Stimulated activated CD4-positive, alpha-beta T cell treated with anti-CD3 and anti-CD28 coated beads, Interleukin-12 subunit alpha, Interleukin-12 subunit beta, amount 100 ng/mL, for 4 hours (primary cell): ENCODE measurements at regions not wholly inside any gene's neighbourhood (a gene's known extent, or its start where the extent isn't known, plus 50 kb on each side); places are given as distances from the start of the nearest gene placed in this dataset.

Experiments used
- DNase-seq: peaks from one replicate; pipeline ENCODE4 v3.0.0-alpha.2; 2020

DNA sequence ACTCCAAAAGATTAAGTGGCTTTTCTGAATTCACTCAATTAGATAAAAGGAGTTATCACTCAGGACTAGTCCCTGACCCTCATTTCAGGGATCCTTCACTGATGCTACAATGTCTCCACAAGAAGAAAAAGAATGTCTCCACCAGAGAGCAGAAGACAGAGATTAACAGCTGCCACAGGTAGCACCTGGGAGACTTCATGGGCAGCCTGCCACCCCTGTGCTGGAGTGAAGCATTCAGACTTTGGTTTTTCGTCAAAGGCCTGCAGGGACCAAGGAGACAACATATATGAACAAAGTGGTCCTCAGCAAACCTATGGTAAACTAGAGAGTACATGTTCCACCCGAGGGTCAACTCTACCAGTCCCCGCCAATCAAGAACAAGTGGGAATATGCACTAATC lies 197.0 kb upstream of the ACVR2A start:
- DNase-seq, result no peak

GRCh38 chr2:147646818-147647468 lies 197.9 kb upstream of the ACVR2A start:
- DNase-seq, result no peak

GRCh38 chr2:147644491-147644890 lies 200.3 kb upstream of the ACVR2A start:
- DNase-seq, result no peak

- no peak for DNase-seq
Observed at GRCh38 chr2:147642765-147643164, 202.1 kb upstream of the ACVR2A start.

GRCh38 chr2:147641651-147642050 lies 203.2 kb upstream of the ACVR2A start:
- no peak for DNase-seq

- no peak for DNase-seq
Observed at GRCh38 chr2:147639891-147640290, 204.9 kb upstream of the ACVR2A start.

GRCh38 chr2:147639386-147639785 lies 205.4 kb upstream of the ACVR2A start:
- no peak for DNase-seq

DNA sequence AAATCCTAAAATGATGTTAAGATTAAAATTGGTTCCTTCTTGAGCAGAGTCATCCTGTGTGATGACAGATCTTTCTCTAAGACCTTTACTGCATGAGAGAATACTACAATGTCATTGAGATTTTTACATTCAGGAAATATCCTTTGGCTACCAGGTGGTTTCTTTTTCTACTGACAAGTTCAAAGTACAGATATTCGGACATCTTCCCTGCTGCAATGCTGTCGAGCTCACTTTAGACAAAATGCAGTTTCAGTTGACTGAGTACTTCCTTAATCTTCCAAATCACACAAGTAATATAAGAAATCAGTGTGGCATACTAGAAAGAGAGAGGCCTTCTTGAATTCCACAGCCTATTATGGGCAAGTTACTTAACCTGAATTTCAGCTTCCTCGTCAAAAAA lies 207.9 kb upstream of the ACVR2A start:
- DNase-seq, result no peak

DNA sequence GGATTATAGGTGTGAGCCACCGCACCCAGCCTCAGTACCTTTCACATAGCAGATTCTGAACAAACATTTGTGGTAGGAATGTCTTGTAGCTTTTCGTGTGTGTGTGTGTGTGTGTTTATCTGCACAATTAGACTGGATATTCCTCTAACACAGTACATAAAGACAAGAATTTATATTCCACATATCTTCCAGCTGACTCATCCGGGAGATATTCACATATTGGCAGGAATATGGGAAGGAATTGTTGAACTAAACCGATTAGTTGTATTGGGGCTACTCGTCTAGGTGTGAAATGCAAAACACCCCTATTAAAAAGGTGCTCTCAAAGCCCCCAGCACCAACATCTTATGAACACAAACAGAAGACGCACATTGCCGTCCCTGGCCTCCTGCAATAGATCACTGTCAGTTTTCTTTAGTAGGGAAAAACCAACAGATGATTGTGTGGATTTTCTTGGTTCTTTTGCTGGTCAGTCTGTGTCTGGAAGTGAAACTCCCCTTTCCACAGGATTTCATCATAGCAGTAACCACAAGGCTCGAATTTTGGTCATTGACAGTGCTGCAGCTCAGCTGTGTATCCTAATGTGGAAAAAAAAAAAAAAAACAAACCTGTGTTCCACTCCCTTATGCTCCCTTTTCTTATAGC lies 208.5 kb upstream of the ACVR2A start:
- no peak for DNase-seq

GRCh38 chr2:147634826-147635225 lies 210.0 kb upstream of the ACVR2A start:
- no peak for DNase-seq

DNA sequence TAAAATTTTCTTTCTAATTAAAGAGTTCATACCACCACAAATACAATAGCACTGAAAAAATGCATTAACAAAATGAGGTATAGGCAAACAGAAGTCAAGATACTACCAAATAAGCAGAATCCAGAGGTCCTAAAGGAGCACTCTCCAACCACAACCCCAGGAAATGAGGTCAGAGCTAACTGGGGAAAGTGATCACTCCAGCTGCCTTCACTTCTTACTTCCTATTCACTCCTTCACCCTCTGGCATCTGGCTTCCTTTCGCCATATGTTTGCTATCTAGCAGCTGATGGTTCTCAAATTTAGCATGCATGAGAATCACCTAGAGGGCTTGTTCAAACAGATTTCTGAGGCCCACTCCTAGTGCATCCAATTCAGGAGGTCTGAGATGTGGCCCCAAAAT lies 212.6 kb upstream of the ACVR2A start:
- no peak for DNase-seq

DNA sequence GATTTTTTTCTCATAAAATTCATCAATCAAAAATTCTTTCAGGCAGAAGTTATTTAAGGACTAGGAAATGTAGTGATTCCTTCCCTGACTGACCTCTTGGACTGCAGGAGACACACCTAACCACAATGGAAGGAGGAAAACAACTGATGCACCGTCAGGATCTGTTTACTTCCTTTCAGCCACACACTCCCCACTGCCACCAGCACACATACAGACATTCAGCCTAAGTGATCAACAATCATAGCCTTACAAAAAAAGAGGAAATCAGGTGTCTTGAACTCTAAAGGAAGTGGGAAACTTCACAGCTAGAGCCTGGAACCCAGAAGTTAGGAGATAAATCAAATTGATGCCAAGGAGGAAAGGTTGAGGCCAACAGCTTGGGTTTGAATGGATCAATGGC lies 213.5 kb upstream of the ACVR2A start:
- DNase-seq, result no peak

- DNase-seq, result no peak
Observed at GRCh38 chr2:147630585-147630984, 214.2 kb upstream of the ACVR2A start.

GRCh38 chr2:147628971-147629421 lies 215.8 kb upstream of the ACVR2A start:
- DNase-seq, result no peak

DNA sequence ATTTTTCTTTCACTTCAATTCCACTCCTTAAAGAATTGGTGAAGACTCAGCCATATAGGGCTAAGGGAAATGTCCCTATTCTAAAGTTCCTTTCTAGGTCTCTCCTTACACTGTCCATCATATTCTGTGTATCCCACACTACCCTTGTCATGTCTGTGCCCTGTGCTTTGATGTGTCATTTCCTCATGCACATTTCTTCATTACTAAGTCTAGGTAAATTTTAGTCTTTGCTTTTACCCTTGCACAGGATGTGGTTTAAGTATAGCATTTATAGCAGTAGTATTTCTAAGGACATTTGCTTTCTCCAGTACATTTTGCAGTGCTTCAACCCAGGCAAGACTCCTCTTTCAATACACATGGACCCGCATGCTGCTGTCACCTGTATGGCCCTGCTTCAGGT lies 221.5 kb upstream of the ACVR2A start:
- no peak for DNase-seq

GRCh38 chr2:147621656-147622197 lies 223.1 kb upstream of the ACVR2A start:
- no peak for DNase-seq

GRCh38 chr2:147619808-147620207 lies 225.0 kb upstream of the ACVR2A start:
- DNase-seq, result no peak

- no peak for DNase-seq
Observed at GRCh38 chr2:147615726-147616125, 229.1 kb upstream of the ACVR2A start.

DNA sequence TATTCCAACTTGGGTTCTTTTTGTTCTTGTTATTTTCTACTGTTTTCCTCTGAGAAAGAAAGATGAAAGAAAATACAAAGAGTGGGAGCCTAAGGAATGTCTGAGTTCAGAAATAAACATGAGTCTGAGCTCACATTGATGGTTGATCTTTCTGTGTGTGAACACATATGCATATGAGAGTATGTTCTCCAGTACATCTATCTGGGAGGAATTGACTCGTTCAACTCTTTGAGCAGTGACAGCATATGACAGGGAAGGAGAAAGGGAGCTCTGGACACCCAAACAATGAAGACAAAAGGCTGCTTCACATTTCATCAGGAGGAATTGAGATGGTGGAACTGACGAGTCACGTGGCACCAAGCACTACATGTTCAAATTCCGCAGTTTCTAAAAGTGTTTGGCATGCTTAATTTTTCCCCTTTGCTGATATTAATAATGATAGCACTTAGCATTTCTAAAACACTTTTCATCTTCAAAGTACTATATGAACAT lies 229.8 kb upstream of the ACVR2A start:
- DNase-seq, result no peak

DNA sequence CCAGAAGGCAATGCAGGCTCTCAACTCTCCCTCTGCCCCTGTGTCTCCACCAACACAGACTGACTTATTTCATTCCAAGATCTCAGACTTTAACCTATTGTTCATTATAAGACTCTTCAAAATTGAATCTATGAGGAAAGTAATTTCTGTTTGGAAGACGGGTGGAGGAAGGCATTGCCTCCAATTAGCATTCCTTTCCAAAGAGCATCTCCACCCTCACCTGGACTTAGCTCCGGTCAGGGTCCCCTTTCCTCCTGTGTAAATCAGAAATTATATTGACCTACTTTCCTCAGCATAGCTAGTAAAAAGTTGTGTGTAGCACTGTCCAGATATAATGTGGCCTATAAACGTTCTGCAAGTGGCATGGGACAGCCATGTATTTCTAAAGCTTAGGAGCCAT lies 230.4 kb upstream of the ACVR2A start:
- no peak for DNase-seq

- no peak for DNase-seq
Observed at GRCh38 chr2:147610496-147611040, 234.3 kb upstream of the ACVR2A start.

DNA sequence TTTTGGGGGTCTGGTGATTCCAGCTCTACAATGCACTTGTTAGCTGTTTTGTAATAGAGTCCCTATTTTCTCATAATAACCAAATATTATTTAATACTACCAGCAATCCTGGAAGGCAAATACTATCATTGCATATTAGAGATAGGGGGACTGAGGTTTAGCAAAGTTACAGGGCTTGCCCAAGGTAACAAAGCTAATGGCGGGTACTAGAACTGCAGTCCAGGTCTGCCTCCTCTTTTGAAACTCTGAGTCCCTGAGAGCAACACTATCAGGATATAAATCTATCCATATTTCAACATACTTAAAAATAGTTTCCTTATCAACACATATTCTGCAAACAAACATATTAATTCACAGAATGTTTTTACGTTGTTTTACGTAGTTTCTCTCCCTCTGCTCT lies 235.5 kb upstream of the ACVR2A start:
- DNase-seq, result no peak

DNA sequence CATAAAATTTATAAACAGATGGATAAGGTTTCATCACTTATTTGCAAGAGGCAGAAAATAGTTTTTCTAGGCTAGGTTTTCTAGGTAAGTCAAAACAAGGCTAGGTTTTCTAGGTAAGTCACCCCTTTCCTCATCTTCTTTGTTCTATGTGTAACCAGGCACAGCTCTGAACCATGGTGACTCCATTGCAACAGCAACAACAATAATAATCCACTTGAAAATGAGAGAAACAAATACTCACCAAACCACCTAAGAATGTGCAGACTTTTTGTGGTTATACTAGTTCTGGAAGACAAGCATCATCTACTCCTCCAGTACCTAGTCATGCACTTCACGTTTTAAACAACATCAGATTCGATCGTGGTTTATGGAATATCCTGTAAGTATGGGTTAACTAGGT lies 237.4 kb upstream of the ACVR2A start:
- no peak for DNase-seq

GRCh38 chr2:147603876-147604275 lies 241.0 kb upstream of the ACVR2A start:
- no peak for DNase-seq
